HUES6 (cell line): ENCODE measurements at regions not wholly inside any gene's neighbourhood (a gene's known extent, or its start where the extent isn't known, plus 50 kb on each side); places are given as distances from the start of the nearest gene placed in this dataset.
"Not testable (repeated sequence)": the region's sequence is repeated elsewhere in the genome, so short reads cannot be mapped to it uniquely, and the experiment has no call there.

Source experiments
- H3K27ac ChIP-seq: 2 replicates; pipeline ENCODE4 v1.7.0; 2013; ENCODE audit warnings: low read depth, mild to moderate bottlenecking, low read length, inconsistent platforms
- H3K27me3 ChIP-seq: 2 replicates; pipeline ENCODE4 v1.6.1; 2013; ENCODE audit warnings: low read length; ENCODE audit not compliant: control insufficient read depth, insufficient read depth
- H3K36me3 ChIP-seq: 2 replicates; pipeline ENCODE4 v1.6.1; 2013; ENCODE audit warnings: low read length; ENCODE audit not compliant: control insufficient read depth, insufficient read depth
- H3K4me1 ChIP-seq: 2 replicates; pipeline ENCODE4 v1.6.1; 2013; ENCODE audit warnings: low read length; ENCODE audit not compliant: control insufficient read depth, insufficient read depth
- H3K4me3 ChIP-seq: 2 replicates; pipeline ENCODE4 v1.5.1; 2013; ENCODE audit warnings: low read depth, low read length
- H3K9ac ChIP-seq: one replicate; pipeline ENCODE4 v1.6.1; 2013; ENCODE audit warnings: mild to moderate bottlenecking, low read length
- H3K9me3 ChIP-seq: 2 replicates; pipeline ENCODE4 v1.6.1; 2013; ENCODE audit warnings: low read depth, low read length; ENCODE audit not compliant: control insufficient read depth, insufficient read depth

- no peaks in the 10 kb centered on the region for H3K4me1 ChIP-seq
- no peak overlapping the region for H3K9ac ChIP-seq
- no peaks in the 10 kb centered on the region for H3K9me3 ChIP-seq
- no peak overlapping the region for H3K27ac ChIP-seq
- H3K36me3 ChIP-seq = no peaks in the 10 kb centered on the region
- no peak overlapping the region for H3K4me3 ChIP-seq
- H3K27me3 ChIP-seq = no peaks in the 10 kb centered on the region
These were observed 125.7 kb upstream of the DPP10 start for GRCh38 chr2:114316532-114317300.

- H3K4me3 ChIP-seq = no peak overlapping the region
- no peak overlapping the region for H3K27ac ChIP-seq
- H3K9ac ChIP-seq = no peak overlapping the region
- no peaks in the 10 kb centered on the region; the same call in 1 of the 2 replicates for H3K4me1 ChIP-seq
- no peaks in the 10 kb centered on the region for H3K36me3 ChIP-seq
- H3K27me3 ChIP-seq = no peaks in the 10 kb centered on the region
- H3K9me3 ChIP-seq = no peaks in the 10 kb centered on the region
These were observed 111.8 kb upstream of the DPP10 start for GRCh38 chr2:114330594-114330993.

- Histone ChIP-seq H3K4me3 (no peak overlapping the region), H3K36me3 (no peaks in the 10 kb centered on the region), H3K4me1 (no peaks in the 10 kb centered on the region; the same call in 1 of the 2 replicates), H3K27ac (no peak overlapping the region), H3K9me3 (no peaks in the 10 kb centered on the region), H3K9ac (no peak overlapping the region), H3K27me3 (no peaks in the 10 kb centered on the region)
These were observed 110.5 kb upstream of the DPP10 start for GRCh38 chr2:114331934-114332333.

- Histone ChIP-seq H3K9ac (no peak overlapping the region), H3K27ac (no peak overlapping the region), H3K27me3 (no peaks in the 10 kb centered on the region), H3K9me3 (no peaks in the 10 kb centered on the region), H3K4me3 (no peak overlapping the region), H3K4me1 (no peaks in the 10 kb centered on the region), H3K36me3 (no peaks in the 10 kb centered on the region)
These were observed 97.2 kb upstream of the DPP10 start for GRCh38 chr2:114345246-114345645.

DNA sequence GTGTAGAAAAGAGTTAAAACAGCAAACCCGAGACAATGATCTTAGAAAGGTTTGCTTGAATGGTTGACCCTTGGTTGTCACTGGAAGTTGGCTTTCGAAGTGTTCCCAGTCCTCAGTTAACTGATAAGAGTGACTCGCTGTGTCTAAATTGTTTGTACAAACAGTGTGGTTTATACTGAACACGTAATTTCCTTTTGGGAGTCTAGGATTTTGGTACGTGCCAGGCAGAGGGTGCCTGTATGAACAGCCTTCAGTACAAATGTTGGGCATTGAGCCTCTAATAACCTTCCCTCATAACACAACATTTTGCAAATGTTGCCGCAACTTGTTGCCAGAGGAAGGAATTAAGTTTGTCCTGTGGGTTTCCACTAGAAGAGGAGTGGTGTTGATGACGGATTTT lies 95.8 kb upstream of the DPP10 start:
- Histone ChIP-seq H3K27me3 (no peaks in the 10 kb centered on the region), H3K36me3 (no peaks in the 10 kb centered on the region)

GRCh38 chr2:114350186-114350725 lies 92.2 kb upstream of the DPP10 start:
- Histone ChIP-seq H3K9ac (no peak overlapping the region), H3K27ac (no peak overlapping the region), H3K4me1 (no peaks in the 10 kb centered on the region)

More for the DNA sequence above, 95.8 kb upstream of the DPP10 start:
- Histone ChIP-seq H3K9me3 (no peaks in the 10 kb centered on the region), H3K27ac (no peak overlapping the region), H3K9ac (no peak overlapping the region), H3K4me3 (no peak overlapping the region), H3K4me1 (no peaks in the 10 kb centered on the region)

DNA sequence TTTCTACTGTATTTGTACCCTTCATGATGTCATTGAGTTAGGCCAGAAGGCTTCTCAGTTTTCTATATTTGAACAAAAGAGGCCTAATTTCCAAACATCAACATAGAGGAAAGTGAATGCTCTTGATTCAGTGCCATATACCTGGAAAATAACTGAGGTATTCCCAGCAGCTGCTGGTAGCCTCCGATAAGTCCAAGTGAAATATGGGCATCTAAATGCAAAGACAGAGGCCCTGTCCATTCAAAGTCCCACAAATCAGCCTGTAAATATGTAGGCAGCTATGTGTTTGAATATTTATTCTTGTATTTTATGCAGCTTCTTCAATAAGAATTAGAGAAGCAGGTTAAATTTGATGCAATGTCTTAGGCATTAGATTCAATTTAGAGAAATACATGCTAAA lies 89.5 kb upstream of the DPP10 start:
- no peak overlapping the region for H3K4me3 ChIP-seq
- no peak overlapping the region for H3K9ac ChIP-seq
- no peak overlapping the region for H3K27ac ChIP-seq
- H3K4me1 ChIP-seq = no peaks in the 10 kb centered on the region
- H3K36me3 ChIP-seq = no peaks in the 10 kb centered on the region
- no peaks in the 10 kb centered on the region for H3K27me3 ChIP-seq
- H3K9me3 ChIP-seq = no peaks in the 10 kb centered on the region

More at GRCh38 chr2:114350186-114350725, 92.2 kb upstream of the DPP10 start:
- no peak overlapping the region for H3K4me3 ChIP-seq
- no peaks in the 10 kb centered on the region for H3K9me3 ChIP-seq
- H3K36me3 ChIP-seq = no peaks in the 10 kb centered on the region
- H3K27me3 ChIP-seq = no peaks in the 10 kb centered on the region

DNA sequence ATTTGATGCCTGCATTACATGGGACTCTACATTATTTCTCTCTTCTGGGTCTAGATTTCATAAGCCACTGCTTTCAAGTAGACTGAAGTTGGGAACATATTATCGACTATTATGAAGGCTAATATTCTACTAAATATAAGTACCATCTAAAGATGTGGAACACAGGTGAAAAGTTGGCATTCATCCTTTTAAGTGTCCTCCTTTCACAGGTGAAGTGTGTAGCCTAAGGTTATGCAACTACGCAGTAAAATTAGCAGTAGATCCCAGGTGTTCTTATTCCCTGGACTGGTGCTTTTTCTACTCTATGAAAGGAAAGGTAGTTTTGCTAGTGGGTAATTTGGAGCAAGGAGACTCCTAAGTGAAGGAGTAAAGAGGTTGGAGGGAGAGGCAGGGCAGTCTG lies 88.2 kb upstream of the DPP10 start:
- H3K36me3 ChIP-seq = no peaks in the 10 kb centered on the region
- no peaks in the 10 kb centered on the region for H3K4me1 ChIP-seq
- H3K4me3 ChIP-seq = no peak overlapping the region
- H3K9me3 ChIP-seq = no peaks in the 10 kb centered on the region
- H3K9ac ChIP-seq = no peak overlapping the region
- no peak overlapping the region for H3K27ac ChIP-seq
- H3K27me3 ChIP-seq = no peaks in the 10 kb centered on the region

DNA sequence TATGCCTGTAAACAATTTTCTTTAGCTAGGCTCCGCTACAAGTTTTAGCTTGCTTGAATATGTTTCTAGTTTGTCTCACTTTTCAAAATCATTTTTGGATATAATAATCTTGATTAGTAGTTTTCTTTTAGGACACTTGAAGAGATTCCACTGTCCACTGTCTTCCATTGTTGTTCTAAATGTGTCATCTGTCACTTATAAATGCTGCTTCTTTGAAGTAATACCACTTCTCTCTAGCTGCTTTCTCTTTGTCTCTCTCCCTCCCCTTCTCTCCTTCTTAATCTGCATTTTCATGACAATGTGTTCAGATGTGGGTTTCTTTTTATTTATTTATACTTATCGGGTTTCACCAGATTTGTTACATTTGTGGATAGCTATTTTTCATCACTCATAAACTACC lies 73.7 kb upstream of the DPP10 start:
- Histone ChIP-seq H3K4me3 (no peak overlapping the region), H3K9ac (no peak overlapping the region), H3K4me1 (no peaks in the 10 kb centered on the region)

DNA sequence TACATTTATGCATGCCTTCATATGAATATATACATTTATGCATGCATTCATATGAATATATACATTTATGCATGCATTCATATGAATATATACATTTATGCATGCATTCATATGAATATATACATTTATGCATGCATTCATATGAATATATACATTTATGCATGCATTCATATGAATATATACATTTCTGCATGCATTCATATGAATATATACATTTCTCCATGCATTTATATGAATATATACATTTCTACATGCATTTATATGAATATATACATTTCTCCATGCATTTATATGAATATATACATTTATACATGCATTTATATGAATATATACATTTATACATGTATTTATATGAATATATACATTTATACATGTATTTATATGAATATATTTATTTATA lies 70.7 kb upstream of the DPP10 start:
- not testable (repeated sequence) for H3K27ac ChIP-seq, H3K4me3 ChIP-seq, H3K27me3 ChIP-seq, H3K4me1 ChIP-seq, H3K9ac ChIP-seq, H3K36me3 ChIP-seq
- peaks cover 26% of the 10 kb centered on the region for H3K9me3 ChIP-seq

More for the DNA sequence above, 73.7 kb upstream of the DPP10 start:
- Histone ChIP-seq H3K27me3 (no peaks in the 10 kb centered on the region), H3K36me3 (no peaks in the 10 kb centered on the region), H3K27ac (no peak overlapping the region), H3K9me3 (peaks cover 26% of the 10 kb centered on the region)

- no peaks in the 10 kb centered on the region for H3K27me3 ChIP-seq
- H3K4me3 ChIP-seq = no peak overlapping the region
- H3K9me3 ChIP-seq = peaks cover 14% of the 10 kb centered on the region
- no peak overlapping the region for H3K9ac ChIP-seq
- H3K4me1 ChIP-seq = no peaks in the 10 kb centered on the region
- no peak overlapping the region for H3K27ac ChIP-seq
- H3K36me3 ChIP-seq = no peaks in the 10 kb centered on the region
These were observed 68.8 kb upstream of the DPP10 start for GRCh38 chr2:114373591-114373990.
